Coronary artery (tissue), 2 donors: ENCODE measurements at regions not wholly inside any gene's neighbourhood (a gene's known extent, or its start where the extent isn't known, plus 50 kb on each side); places are given as distances from the start of the nearest gene placed in this dataset.
"Not testable (repeated sequence)": the region's sequence is repeated elsewhere in the genome, so short reads cannot be mapped to it uniquely, and the experiment has no call there.

Experiments
- DNase-seq: peaks from one replicate; pipeline ENCODE4 v3.0.0-alpha.2; 2017; ENCODE audit warnings: low spot score
- H3K27ac ChIP-seq, 2 donors: fragments of 200-600 bp; sonication (generic); one replicate each; pipeline ENCODE4 v1.5.1; 2016 to 2019
- H3K4me3 ChIP-seq: fragments of 200-600 bp; sonication (generic); 2 replicates; pipeline ENCODE4 v1.5.1; 2016; ENCODE audit warnings: mild to moderate bottlenecking, moderate library complexity
- TF ChIP-seq, protein P1 (sequence below): fragments of 200-600 bp; sonication (generic); IDR thresholded peaks from one replicate; pipeline ENCODE4 v1.5.1; 2019; ENCODE audit warnings: antibody characterized with exemption

DNA sequence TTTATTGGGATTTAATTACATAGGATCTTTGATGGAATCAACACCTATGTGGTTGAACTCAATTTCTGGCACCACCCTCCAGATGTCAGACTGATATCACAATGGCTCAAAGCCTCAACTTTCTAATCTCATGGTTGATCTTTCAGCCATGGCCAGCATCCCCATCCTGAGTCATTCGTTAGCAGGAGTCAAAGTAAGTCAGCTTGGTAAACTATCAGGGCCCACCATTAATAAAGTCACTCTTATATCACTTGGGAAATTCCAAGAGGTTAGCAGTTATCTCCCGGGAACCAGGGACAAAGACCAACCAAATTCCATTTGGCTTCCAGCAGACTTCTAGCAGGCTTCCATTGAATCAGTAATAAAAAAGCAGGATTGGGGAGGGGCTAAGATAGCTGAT lies 50.7 kb upstream of the TNFSF4 start:
- H3K4me3 ChIP-seq: no peak overlapping the region
- H3K27ac ChIP-seq: no peak overlapping the region
- no peak for DNase-seq
- TF ChIP-seq, protein P1, sequence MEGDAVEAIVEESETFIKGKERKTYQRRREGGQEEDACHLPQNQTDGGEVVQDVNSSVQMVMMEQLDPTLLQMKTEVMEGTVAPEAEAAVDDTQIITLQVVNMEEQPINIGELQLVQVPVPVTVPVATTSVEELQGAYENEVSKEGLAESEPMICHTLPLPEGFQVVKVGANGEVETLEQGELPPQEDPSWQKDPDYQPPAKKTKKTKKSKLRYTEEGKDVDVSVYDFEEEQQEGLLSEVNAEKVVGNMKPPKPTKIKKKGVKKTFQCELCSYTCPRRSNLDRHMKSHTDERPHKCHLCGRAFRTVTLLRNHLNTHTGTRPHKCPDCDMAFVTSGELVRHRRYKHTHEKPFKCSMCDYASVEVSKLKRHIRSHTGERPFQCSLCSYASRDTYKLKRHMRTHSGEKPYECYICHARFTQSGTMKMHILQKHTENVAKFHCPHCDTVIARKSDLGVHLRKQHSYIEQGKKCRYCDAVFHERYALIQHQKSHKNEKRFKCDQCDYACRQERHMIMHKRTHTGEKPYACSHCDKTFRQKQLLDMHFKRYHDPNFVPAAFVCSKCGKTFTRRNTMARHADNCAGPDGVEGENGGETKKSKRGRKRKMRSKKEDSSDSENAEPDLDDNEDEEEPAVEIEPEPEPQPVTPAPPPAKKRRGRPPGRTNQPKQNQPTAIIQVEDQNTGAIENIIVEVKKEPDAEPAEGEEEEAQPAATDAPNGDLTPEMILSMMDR: no peak

DNA sequence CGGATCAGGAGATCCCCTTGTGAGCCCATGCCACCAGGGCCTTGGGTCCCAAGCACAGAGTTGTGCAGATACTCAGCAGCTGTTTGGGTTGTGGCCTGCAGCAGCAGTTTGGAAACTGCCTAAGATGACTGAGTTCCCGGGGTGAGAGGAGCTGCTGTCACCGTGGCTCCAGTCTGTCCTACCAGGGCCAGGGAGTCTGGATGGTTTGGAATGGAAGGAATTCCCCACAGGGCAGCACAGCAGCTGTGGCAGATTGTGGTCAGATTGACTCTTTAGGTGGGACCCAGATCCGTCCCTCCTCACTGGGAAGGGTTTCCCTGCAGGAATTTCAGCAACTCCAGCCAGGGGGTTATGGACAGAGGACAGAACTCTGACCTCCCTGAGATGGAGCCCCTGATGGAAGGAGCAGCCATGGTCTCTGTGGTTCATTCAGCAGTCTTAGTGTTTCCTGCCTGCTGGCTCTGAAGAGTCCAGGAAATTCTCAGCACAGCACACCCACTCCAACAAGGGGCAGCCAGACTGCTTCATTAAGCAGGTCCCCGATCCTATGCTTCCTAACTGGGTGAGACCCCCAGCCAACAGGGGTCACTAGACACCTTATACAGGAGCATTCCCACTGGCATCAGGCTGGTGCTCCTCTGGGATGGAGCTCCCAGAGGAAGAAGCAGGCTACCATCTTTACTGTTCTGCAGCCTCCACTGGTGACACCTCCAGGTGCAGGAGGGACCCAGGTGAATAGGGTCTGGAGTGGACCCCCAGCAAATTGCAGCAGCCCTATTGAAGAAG lies 51.5 kb upstream of the TNFSF4 start:
- Histone ChIP-seq H3K4me3 (no peak overlapping the region), H3K27ac (no peak overlapping the region)
- DNase-seq: no peak
- TF ChIP-seq, protein P1: no peak

DNA sequence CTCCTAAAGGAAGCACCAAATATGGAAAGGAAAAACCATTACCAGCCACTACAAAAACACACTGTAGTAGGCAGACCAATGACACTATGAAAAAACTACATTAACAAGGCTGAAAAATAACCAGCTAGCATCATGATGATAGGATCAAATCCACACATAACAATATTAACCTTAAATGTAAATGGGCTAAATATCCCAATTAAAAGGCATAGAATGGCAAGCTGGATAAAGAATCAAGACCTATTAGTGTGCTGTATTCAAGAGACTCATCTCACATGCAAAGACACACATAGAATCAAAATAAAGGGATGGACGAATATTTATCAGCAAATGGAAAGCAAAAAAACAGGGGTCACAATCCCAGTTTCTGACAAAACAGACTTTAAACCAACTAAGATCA lies 53.2 kb upstream of the TNFSF4 start:
- not testable (repeated sequence) for H3K4me3 ChIP-seq, DNase-seq, H3K27ac ChIP-seq

DNA sequence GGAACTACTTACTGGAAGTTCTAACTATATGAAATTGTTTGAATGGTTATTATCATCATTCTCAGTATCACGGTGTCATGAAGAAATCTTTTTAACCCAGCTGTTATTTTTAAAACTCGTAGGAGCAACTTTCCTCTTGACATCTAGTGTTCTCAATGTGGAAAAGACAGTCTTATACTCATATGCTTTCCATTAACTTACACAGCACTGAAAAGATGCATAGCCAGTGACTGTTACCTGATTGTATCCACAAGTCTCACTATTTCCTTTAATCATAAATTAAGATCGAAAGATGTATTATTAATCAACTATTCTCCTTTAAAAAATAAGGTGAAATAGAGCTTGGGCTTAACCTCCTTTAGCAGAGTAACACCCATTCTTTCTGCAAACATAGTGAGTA lies 59.7 kb upstream of the TNFSF4 start:
- no peak overlapping the region for H3K27ac ChIP-seq
- DNase-seq: no peak
- H3K4me3 ChIP-seq: no peak overlapping the region
- TF ChIP-seq, protein P1: no peak

DNA sequence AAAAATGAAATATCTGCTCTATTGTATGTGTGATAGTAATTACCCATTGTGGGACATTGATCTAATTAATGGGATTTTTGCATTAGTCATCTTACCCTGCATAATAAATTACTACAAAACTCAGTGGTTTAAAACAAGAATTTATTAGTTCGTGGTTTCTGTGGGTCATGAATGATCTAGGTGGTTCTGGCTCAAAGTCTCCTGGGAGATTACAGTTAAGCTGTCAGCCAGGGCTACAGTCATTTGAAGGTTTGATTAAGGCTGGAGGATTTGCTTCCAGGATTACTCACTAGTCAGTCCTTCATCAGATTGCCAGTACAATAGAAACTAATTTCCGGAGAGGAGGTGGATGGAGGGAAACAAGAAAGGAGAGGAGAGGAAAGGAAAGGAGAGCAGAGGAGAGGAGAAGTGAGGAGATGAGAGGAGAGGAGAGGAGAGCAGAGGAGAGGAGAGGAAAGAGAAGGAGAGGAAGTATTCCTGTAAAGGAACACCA lies 60.4 kb upstream of the TNFSF4 start:
- Histone ChIP-seq H3K27ac (no peak overlapping the region), H3K4me3 (no peak overlapping the region)
- TF ChIP-seq, protein P1: no peak
- no peak for DNase-seq

DNA sequence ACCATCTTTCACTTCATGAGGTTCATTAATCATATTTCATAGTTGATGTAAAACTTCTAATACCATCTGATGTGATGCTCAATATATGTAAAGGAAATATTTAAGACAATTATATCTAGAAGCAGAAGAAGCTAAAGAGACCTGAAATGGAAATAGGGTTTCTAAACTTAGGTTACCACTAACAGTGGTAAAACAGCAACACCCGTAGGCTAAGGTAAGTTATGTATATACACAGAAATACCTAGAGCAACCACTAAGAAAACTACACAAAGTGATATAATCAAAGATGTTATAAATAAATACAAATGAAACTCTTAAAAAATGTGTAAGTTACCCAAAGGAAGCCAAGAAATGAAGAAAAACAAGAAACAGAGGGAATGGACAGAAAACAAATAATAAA lies 61.1 kb upstream of the TNFSF4 start:
- Histone ChIP-seq H3K27ac (no peak overlapping the region), H3K4me3 (no peak overlapping the region)
- DNase-seq: no peak
- TF ChIP-seq, protein P1: no peak

DNA sequence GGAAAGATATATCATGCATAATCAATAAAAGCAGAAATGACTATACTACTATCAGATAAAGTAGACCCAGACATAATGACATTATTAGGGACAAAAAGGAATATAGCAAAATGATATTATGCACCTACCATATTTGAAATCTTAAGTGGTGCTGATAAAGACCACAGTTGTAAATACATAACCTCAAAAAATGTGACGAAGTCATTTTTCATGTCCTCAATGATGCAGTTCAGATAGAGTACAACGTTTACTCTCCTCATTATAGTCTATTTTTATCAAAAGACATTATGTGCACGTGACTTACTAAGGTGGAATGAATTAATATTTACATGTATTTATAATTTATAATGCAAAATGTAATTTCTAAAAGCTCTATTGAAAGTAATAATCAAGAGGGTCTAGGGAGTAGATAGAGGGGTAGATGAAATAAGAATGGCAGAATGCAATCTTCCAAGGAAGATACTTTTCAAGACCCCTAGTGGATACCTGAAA lies 61.7 kb upstream of the TNFSF4 start:
- Histone ChIP-seq H3K4me3 (no peak overlapping the region), H3K27ac (no peak overlapping the region)
- no peak for DNase-seq
- TF ChIP-seq, protein P1: no peak
